NT2/D1 (cell line): ENCODE measurements at regions not wholly inside any gene's neighbourhood (a gene's known extent, or its start where the extent isn't known, plus 50 kb on each side); places are given as distances from the start of the nearest gene placed in this dataset.

Source experiments
- DNase-seq: peaks from one replicate; pipeline ENCODE4 v3.0.0-alpha.2; 2011; ENCODE audit warnings: low read depth, low spot score
- H3K27me3 ChIP-seq: 2 replicates; pipeline ENCODE4 v1.6.0; 2011; ENCODE audit warnings: mild to moderate bottlenecking; ENCODE audit not compliant: insufficient read length, insufficient read depth
- H3K36me3 ChIP-seq: 2 replicates; pipeline ENCODE4 v1.6.1; 2011; ENCODE audit warnings: mild to moderate bottlenecking, low read length, mixed read lengths; ENCODE audit not compliant: insufficient read depth, insufficient read length
- H3K4me1 ChIP-seq: 2 replicates; pipeline ENCODE4 v1.5.1; 2011; ENCODE audit not compliant: insufficient read depth, insufficient read length
- H3K4me3 ChIP-seq: 2 replicates; pipeline ENCODE4 v1.5.1; 2011; ENCODE audit warnings: low read depth; ENCODE audit not compliant: insufficient read length
- H3K9ac ChIP-seq: 2 replicates; pipeline ENCODE4 v1.6.0; 2011; ENCODE audit warnings: low read depth; ENCODE audit not compliant: insufficient read length
- H3K9me3 ChIP-seq: 2 replicates; pipeline ENCODE4 v1.5.1; 2011; ENCODE audit warnings: mild to moderate bottlenecking, low read length; ENCODE audit not compliant: insufficient read depth
- SUZ12 ChIP-seq: IDR thresholded peaks from 2 replicates; pipeline ENCODE4 v1.6.1; 2011; ENCODE audit not compliant: insufficient read length, insufficient read depth; ENCODE audit errors: extremely low read depth
- YY1 ChIP-seq: IDR thresholded peaks from 2 replicates; pipeline ENCODE4 v1.6.1; 2011; ENCODE audit not compliant: insufficient read length, insufficient read depth
- ZNF274 ChIP-seq: IDR thresholded peaks from 2 replicates; pipeline ENCODE4 v1.6.1; 2011; ENCODE audit warnings: mild to moderate bottlenecking, low read depth, low read length

GRCh38 chr4:23401572-23401971, 488.3 kb downstream of the PPARGC1A start:
- no peak for DNase-seq
- Histone ChIP-seq H3K4me3 (no peak overlapping the region), H3K9ac (no peak overlapping the region), H3K4me1 (no peaks in the 10 kb centered on the region), H3K9me3 (no peaks in the 10 kb centered on the region), H3K36me3 (no peaks in the 10 kb centered on the region), H3K27me3 (no peaks in the 10 kb centered on the region)
- TF ChIP-seq YY1 (no peak), SUZ12 (no peak), ZNF274 (no peak)

GRCh38 chr4:23392860-23393458, 496.9 kb downstream of the PPARGC1A start:
- Histone ChIP-seq H3K4me3 (no peak overlapping the region), H3K27me3 (no peaks in the 10 kb centered on the region), H3K9me3 (no peaks in the 10 kb centered on the region), H3K9ac (no peak overlapping the region), H3K36me3 (no peaks in the 10 kb centered on the region), H3K4me1 (no peaks in the 10 kb centered on the region)
- DNase-seq: no peak
- TF ChIP-seq YY1 (no peak), SUZ12 (no peak), ZNF274 (no peak)

DNA sequence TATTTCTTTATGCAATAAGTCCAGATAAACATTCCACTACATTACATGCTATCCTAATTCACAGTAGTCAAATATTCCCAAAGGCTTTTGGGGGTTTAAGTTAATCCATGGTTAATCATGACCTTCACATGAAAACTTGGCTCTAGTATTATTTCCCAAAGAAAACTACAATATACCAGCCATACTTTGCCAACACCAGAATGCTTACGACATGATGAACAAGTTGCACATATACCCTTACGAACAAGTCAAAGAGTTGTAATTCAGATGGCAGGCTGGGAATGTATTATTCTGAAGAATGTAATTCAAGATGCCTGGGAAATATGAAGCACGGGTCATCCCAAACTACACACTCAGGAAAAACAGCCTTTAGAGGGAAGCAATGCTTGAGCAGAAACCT, 499.6 kb downstream of the PPARGC1A start:
- no peak overlapping the region for H3K4me3 ChIP-seq
- TF ChIP-seq ZNF274 (no peak), YY1 (no peak), SUZ12 (no peak)
- no peaks in the 10 kb centered on the region for H3K9me3 ChIP-seq
- H3K36me3 ChIP-seq: no peaks in the 10 kb centered on the region
- no peak for DNase-seq
- no peaks in the 10 kb centered on the region for H3K27me3 ChIP-seq
- H3K4me1 ChIP-seq: no peaks in the 10 kb centered on the region
- H3K9ac ChIP-seq: no peak overlapping the region

- TF ChIP-seq ZNF274 (no peak), YY1 (no peak), SUZ12 (no peak)
- H3K9ac ChIP-seq: no peak overlapping the region
- no peaks in the 10 kb centered on the region for H3K36me3 ChIP-seq
- DNase-seq: no peak
- no peaks in the 10 kb centered on the region for H3K4me1 ChIP-seq
- H3K9me3 ChIP-seq: no peaks in the 10 kb centered on the region
- H3K27me3 ChIP-seq: no peaks in the 10 kb centered on the region
- no peak overlapping the region for H3K4me3 ChIP-seq
Measured at GRCh38 chr4:23388699-23389395, 501.0 kb downstream of the PPARGC1A start.

DNA sequence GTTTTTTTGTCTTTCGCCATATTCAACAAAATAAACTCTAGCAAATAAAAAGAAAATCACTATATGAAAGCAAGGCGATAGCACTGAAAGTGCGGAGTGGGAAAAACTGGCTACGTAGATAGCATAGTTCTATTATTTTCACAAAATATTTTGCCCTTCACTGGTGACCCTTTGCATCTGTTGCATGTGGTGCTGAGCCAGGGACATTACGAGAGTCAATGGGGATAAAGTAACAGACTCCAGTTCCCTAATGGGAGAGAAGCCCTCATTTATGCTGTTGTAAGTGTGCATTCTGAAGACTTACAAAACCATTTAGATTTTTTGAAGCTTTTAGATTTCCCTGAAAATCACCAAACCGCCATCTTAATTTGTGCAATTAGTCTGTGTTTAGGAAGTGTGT, 501.6 kb downstream of the PPARGC1A start:
- no peak for DNase-seq
- no peak overlapping the region for H3K4me3 ChIP-seq
- H3K9me3 ChIP-seq: no peaks in the 10 kb centered on the region
- no peaks in the 10 kb centered on the region for H3K36me3 ChIP-seq
- no peaks in the 10 kb centered on the region for H3K4me1 ChIP-seq
- no peak overlapping the region for H3K9ac ChIP-seq
- TF ChIP-seq ZNF274 (no peak), SUZ12 (no peak), YY1 (no peak)
- no peaks in the 10 kb centered on the region for H3K27me3 ChIP-seq

- H3K9ac ChIP-seq: no peak overlapping the region
- H3K4me1 ChIP-seq: no peaks in the 10 kb centered on the region
- TF ChIP-seq YY1 (no peak), ZNF274 (no peak), SUZ12 (no peak)
- no peaks in the 10 kb centered on the region for H3K9me3 ChIP-seq
- DNase-seq: no peak
- H3K4me3 ChIP-seq: no peak overlapping the region
- H3K27me3 ChIP-seq: no peaks in the 10 kb centered on the region
- no peaks in the 10 kb centered on the region for H3K36me3 ChIP-seq
Measured at GRCh38 chr4:23384741-23385140, 505.1 kb downstream of the PPARGC1A start.

GRCh38 chr4:23382879-23383278, 507.0 kb downstream of the PPARGC1A start:
- Histone ChIP-seq H3K36me3 (no peaks in the 10 kb centered on the region), H3K4me1 (no peaks in the 10 kb centered on the region), H3K4me3 (no peak overlapping the region), H3K27me3 (no peaks in the 10 kb centered on the region), H3K9me3 (no peaks in the 10 kb centered on the region; the same call in 1 of the 2 replicates), H3K9ac (no peak overlapping the region)
- DNase-seq: no peak
- TF ChIP-seq ZNF274: no peak
- TF ChIP-seq SUZ12: no peak
- TF ChIP-seq YY1: no peak
